ENCODE measurements at regions not wholly inside any gene's neighbourhood (a gene's known extent, or its start where the extent isn't known, plus 50 kb on each side); places are given as distances from the start of the nearest gene placed in this dataset.

GRCh38 chr20:63060057-63060991 lies 53.6 kb upstream of the BHLHE23 start:
- DNase-seq: no peak

GRCh38 chr20:63059684-63060056 lies 52.9 kb upstream of the BHLHE23 start:
- H3K27ac ChIP-seq: no peak overlapping the region
- no peak for TF ChIP-seq POLR2AphosphoS5 (IDR thresholded peaks at IDR 0.05)
- TF ChIP-seq POLR2A (IDR thresholded peaks at IDR 0.05): no peak
- no peak for TF ChIP-seq EP300 (IDR thresholded peaks at IDR 0.05; ENCODE audit: low read depth)
- TF ChIP-seq CTCF (IDR thresholded peaks at IDR 0.05): no peak
- DNase-seq: no peak
- no peaks in the 10 kb centered on the region for H3K4me1 ChIP-seq
- H3K4me3 ChIP-seq: no peak overlapping the region
- no peaks in the 10 kb centered on the region for H3K36me3 ChIP-seq
- in situ Hi-C loops (cut with MboI; ENCODE audit: low pct_ligation_motif_present in 1 of 4, low pct_unique_long_range_greater_than_20kb in 1 of 4, low sequenced_read_pairs in 3 of 4): no loop called here
- no peaks in the 10 kb centered on the region for H3K9me3 ChIP-seq
- H3K27me3 ChIP-seq: peaks cover 59% of the 10 kb centered on the region
- WGBS, 2 donors (ENCODE audit: low coverage in 1 of 2): 82 to 100% methylated on average over 2 to 14 of the region's 17 CpGs
- intact Hi-C loops (cut with DNase I; ENCODE audit: low total_unique reads): loop anchor here (5.0 kb wide), 2 partner anchors 118 to 163 kb away; no protein-coding TSS in a partner anchor

More at GRCh38 chr20:63060057-63060991, 53.6 kb upstream of the BHLHE23 start:
- TF ChIP-seq CTCF (IDR thresholded peaks at IDR 0.05): no peak
- TF ChIP-seq POLR2AphosphoS5 (IDR thresholded peaks at IDR 0.05): no peak
- TF ChIP-seq EP300 (IDR thresholded peaks at IDR 0.05; ENCODE audit: low read depth): no peak
- no peak for TF ChIP-seq POLR2A (IDR thresholded peaks at IDR 0.05)
- Histone ChIP-seq H3K27ac (no peak overlapping the region), H3K9me3 (no peaks in the 10 kb centered on the region), H3K36me3 (no peaks in the 10 kb centered on the region), H3K27me3 (peaks cover 64% of the 10 kb centered on the region), H3K4me1 (no peaks in the 10 kb centered on the region), H3K4me3 (no peak overlapping the region)
- intact Hi-C loops (cut with DNase I; ENCODE audit: low total_unique reads) (no loop called here), in situ Hi-C loops (cut with MboI; ENCODE audit: low pct_ligation_motif_present in 1 of 4, low pct_unique_long_range_greater_than_20kb in 1 of 4, low sequenced_read_pairs in 3 of 4) (no loop called here)
- 58 to 64% methylated on average over 8 to 22 of the region's 23 CpGs for WGBS, 2 donors (ENCODE audit: low coverage in 1 of 2)

- no peaks in the 10 kb centered on the region for H3K9me3 ChIP-seq
- WGBS, 2 donors (ENCODE audit: low coverage in 1 of 2): 60 to 72% methylated on average over 1 to 7 of the region's 12 CpGs
- H3K4me1 ChIP-seq: no peaks in the 10 kb centered on the region
- no peak for DNase-seq
- no peak for TF ChIP-seq EP300 (IDR thresholded peaks at IDR 0.05; ENCODE audit: low read depth)
- TF ChIP-seq POLR2AphosphoS5 (IDR thresholded peaks at IDR 0.05): no peak
- no peak for TF ChIP-seq CTCF (IDR thresholded peaks at IDR 0.05)
- no peak for TF ChIP-seq POLR2A (IDR thresholded peaks at IDR 0.05)
- no peak overlapping the region for H3K27ac ChIP-seq
- intact Hi-C loops (cut with DNase I; ENCODE audit: low total_unique reads): loop anchor here (5.0 kb wide), 2 partner anchors 118 to 163 kb away; no protein-coding TSS in a partner anchor
- peaks cover 51% of the 10 kb centered on the region for H3K27me3 ChIP-seq
- H3K4me3 ChIP-seq: no peak overlapping the region
- in situ Hi-C loops (cut with MboI; ENCODE audit: low pct_ligation_motif_present in 1 of 4, low pct_unique_long_range_greater_than_20kb in 1 of 4, low sequenced_read_pairs in 3 of 4): no loop called here
- no peaks in the 10 kb centered on the region for H3K36me3 ChIP-seq
These were observed 52.1 kb upstream of the BHLHE23 start for GRCh38 chr20:63058696-63059335.
